GM04504 (cell line): ENCODE measurements at regions not wholly inside any gene's neighbourhood (a gene's known extent, or its start where the extent isn't known, plus 50 kb on each side); places are given as distances from the start of the nearest gene placed in this dataset.

Experiments used
- DNase-seq: peaks from one replicate; pipeline ENCODE4 v3.0.0-alpha.2; 2012; ENCODE audit warnings: low read depth

DNA sequence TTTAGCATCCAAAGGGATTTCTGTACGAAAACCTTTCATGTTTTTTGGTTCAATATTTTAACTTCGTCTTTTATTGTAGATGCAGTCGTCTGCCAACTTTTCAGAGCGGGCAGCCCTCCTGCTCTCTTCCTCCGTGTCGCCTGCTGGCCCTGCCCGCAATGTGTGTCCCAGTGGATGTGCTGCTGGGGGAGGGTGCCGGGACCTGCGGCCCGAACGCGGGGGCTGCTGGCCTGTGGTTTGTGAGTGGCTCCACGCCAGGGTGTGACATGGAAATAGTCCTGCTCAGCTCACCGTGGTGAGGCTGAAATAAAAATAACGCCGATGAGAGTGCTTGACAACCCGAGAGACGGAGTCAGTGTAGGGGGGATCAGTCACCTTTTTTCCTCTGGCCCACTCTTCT lies 59.7 kb upstream of the GRPEL1 start:
- DNase-seq: no peak

- no peak for DNase-seq
Observed at GRCh38 chr4:7126981-7127380, 59.1 kb upstream of the GRPEL1 start.

DNA sequence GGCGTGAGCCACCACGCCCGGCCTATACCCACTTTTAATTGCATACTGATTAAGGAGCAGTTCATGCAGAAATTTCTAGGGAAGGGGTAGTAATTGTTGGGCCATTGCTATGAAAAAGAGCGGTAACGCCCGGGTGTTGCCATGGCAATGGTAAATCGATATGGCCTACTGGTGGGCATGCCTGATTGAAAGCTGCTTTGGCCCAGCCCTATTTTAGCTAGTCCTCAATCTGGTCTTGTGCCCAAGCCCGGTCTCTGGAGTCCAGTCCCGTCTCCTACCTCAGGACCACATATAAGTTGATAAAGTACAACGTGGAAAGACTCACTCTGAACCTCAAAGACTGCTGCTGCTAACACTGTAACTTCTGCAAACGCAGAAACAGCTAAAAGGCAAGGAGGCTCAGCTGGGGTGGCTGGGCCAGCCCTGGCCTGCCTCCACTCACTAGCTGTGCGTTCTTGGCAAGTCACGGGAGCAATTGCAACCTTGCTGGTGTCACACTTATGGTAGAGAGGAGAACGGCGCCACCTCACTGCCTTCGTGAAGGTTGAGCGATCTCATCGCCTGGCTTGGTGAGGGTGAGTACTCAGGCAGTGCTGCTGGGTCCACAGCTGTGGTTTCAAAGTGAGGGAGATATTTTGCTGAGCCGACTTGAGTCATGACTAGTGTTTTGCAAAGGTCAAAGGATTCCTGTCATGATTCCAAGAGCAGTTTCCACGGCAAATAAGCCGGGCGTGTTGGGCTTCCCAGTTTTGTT lies 57.0 kb upstream of the GRPEL1 start:
- peak; percentile 10 for DNase-seq

DNA sequence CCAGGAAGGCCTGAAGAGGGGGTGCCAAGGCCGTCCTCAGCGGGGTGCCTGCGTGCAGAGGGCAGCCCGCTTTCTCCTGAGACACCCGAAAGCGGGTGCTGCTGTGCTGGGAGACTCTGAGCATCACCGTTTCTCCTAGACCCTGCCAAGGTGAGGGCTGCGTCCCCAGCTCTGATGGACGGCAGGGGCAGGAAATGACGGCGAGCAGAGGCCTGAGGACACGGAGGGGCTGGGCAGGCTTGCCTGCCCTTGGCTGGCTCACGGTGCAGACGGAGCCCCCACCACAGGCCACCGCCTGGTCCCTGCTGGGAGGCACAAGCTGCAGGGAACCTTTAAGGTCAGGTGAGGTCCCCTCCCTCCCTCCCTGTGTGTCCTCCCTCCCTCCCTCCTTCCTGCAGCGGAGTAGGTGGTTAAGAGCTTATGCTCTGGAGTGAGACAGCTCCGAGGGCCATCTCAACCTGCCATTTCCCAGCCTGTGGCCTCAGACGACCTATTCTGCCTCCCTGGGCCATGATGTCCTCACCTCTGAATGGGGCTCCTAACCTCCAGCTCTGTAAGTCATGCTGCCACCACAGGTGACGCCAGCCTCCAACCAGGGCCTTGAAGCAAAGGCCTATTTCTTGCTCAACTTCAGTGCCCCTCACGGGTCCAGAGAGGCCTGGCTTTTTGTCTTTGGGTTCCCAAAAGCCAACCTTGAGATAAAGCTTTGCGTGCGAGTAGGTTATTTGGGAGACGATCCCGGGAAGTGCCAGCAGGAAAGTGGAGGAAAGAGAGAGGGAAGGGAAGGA lies 54.2 kb upstream of the GRPEL1 start:
- DNase-seq: no peak

DNA sequence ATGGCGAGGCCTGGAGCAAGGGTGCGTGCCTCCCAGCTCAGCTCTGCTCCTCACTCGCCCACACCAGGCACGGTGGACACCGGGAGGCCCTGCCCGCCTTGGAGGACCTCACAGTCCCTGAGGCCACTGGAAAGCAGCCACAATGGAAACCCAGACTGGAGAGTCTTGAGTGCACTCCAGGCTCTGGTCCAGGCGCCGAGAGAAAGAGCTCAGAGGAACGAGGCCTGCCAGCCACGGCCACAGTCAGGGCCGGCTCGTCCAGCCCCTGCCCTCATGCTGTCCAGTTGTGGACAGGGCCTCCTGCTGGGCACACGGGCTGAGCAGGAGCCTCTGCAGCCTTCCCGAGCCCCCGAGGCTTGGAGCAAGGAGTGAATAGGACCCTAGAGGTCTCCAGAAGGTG lies 53.3 kb upstream of the GRPEL1 start:
- DNase-seq: no peak

- DNase-seq: no peak
Observed at GRCh38 chr4:7120341-7120740, 52.5 kb upstream of the GRPEL1 start.

GRCh38 chr4:7118013-7118832 lies 50.4 kb upstream of the GRPEL1 start:
- DNase-seq: no peak
